GM08714 (cell line): ENCODE measurements at regions not wholly inside any gene's neighbourhood (a gene's known extent, or its start where the extent isn't known, plus 50 kb on each side); places are given as distances from the start of the nearest gene placed in this dataset.

ENCODE experiments used
- H3K4me3 ChIP-seq: fragments of 200-500 bp; sonication (Bioruptor generic); 2 replicates; pipeline ENCODE4 v1.5.1; 2014; ENCODE audit warnings: mild to moderate bottlenecking, low read length, inconsistent platforms
- ZNF274 ChIP-seq: IDR thresholded peaks from 2 replicates; pipeline ENCODE4 v1.6.1; 2012; ENCODE audit warnings: mild to moderate bottlenecking, low read depth, low read length

DNA sequence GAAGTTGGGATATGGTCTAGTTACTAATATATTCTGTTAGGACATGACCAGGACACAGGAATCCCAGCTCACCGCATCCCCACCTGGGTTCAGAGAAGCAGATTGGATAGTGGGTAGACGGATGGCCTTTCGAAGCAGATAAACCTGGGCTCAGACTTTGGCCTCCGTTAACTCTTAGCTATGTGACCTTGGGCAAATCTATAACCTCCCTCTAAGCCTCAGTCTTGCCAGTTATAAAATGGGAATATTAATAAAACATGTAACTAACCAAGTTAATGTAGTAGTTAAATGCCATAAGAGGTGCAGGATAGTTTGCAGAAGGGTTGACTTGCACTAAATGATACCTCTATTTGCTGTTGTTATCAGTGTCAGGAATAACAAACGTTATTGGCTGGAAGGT, 127.6 kb upstream of the JCAD start:
- peak overlapping the region; percentile 22; the same call in 1 of the 2 replicates for H3K4me3 ChIP-seq
- TF ChIP-seq ZNF274 = no peak

DNA sequence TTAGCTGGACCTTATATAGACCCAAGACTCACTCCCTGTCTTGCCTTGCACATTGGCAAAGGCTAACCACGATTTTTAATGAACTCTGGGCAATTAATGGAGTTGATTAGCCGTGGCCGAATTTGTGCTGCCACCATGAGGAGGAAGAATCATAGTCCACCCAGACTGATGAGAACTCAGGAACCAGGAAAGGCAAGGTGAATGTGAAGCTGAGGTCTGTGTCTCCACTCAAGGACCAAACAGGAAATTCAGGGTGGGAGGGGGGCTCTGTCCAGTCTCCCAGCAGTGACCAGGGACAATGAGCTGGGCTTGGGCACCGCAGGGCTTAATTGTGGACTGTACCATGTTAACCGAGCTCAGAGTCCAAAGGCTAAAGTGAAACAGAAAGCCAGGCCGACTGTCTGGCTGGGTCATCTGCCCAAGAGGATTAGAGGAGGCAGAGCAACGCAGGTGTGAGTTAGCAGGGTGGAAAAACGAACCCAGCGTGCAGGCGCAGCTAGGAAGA, 127.0 kb upstream of the JCAD start:
- TF ChIP-seq ZNF274 = no peak
- peak overlapping the region; percentile 22; the same call in 1 of the 2 replicates for H3K4me3 ChIP-seq

- H3K4me3 ChIP-seq = no peak overlapping the region
- no peak for TF ChIP-seq ZNF274
Measured at GRCh38 chr10:30185916-30186315, 126.5 kb upstream of the JCAD start.

DNA sequence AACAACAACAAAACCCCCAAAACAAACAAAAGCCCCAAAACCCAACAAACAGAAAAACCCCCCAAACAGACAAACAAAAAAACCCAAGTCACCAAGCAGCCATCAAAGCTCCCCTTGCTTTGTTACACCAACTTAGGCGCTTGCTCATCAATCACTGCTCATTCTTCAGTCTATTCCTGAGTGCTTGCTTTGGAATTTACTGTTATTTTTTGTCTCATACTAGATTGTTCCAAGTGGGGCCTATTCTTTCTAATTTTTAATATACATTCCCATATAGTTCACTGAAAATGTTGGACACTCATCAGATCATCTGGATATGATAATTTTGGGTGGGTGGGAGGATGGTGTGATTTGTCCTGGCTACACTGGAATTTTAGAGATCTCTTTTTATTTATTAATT, 126.0 kb upstream of the JCAD start:
- H3K4me3 ChIP-seq = no peak overlapping the region
- TF ChIP-seq ZNF274 = no peak

- no peak for TF ChIP-seq ZNF274
- no peak overlapping the region for H3K4me3 ChIP-seq
Measured at GRCh38 chr10:30184397-30185033, 125.1 kb upstream of the JCAD start.

DNA sequence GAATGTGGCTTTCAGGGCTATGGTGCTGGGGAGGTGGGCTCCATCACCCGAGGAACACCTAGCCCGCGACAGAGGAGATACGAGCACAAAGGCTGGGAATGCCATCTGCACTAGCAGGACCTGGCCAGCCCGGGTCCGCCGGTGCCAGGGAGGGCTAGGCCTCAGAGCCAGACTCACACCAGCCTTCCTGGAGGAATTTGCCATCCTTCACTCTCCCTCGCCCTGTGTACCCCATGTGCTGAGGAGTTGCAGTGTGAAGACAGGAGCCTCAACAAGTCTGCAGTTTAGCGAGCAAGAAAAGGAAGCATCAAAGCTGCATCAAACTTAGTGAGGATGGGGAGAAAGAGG, 123.6 kb upstream of the JCAD start:
- H3K4me3 ChIP-seq = no peak overlapping the region
- TF ChIP-seq ZNF274 = no peak

- no peak for TF ChIP-seq ZNF274
- no peak overlapping the region for H3K4me3 ChIP-seq
Measured at GRCh38 chr10:30182191-30183054, 123.0 kb upstream of the JCAD start.

DNA sequence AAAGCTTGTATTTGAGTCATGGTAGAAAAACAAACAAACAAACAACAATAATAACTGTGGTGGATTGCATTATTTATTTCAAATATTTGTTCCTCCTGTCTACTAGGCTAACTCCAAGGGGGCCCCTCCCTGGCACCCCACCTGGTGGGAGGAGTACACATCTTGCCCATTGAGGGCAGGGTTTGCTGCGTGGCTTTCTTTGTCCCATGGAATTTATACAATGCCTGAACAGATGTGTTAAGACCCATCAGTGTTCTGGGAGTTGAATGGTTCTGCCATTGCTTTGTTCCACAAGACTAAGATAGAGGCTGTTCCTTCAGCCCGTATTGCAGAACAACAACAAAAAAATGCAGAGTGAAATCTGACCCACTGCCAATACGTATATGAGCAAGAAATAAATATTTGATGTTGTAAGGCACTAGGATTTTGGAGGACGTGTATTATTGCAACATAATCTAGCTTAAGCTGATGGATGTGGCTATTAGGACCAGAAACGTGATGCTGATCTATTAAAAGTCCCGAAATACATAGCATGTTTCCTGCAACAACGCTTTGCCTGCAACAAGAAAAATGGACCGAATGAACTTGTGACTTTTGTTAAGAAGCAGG, 119.1 kb upstream of the JCAD start:
- no peak overlapping the region for H3K4me3 ChIP-seq
- no peak for TF ChIP-seq ZNF274

- TF ChIP-seq ZNF274 = no peak
- H3K4me3 ChIP-seq = no peak overlapping the region
Measured at GRCh38 chr10:30176776-30177533, 117.6 kb upstream of the JCAD start.

GRCh38 chr10:30176182-30176581, 116.8 kb upstream of the JCAD start:
- TF ChIP-seq ZNF274 = no peak
- H3K4me3 ChIP-seq = no peak overlapping the region

DNA sequence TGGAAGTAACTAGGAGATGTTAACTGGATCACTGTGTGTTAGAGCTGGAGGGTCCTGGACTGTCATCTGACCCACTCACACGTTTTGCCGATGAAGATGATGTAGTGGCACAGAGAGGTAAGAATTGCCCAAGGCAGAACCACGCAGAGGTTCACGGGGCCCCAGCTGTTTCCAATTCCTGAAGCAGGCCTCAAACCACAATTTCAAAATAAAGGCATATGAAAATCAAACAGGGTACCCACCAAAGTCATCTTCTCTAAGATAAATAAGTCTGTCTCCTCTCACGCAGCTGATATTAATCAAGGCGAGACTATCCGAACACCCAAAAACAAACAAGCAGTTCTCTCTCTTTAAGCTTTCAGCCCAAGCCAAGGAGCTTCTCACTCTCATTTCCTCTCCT, 113.3 kb upstream of the JCAD start:
- no peak overlapping the region for H3K4me3 ChIP-seq
- TF ChIP-seq ZNF274 = no peak

- no peak for TF ChIP-seq ZNF274
- H3K4me3 ChIP-seq = no peak overlapping the region
Measured at GRCh38 chr10:30172091-30172490, 112.7 kb upstream of the JCAD start.

DNA sequence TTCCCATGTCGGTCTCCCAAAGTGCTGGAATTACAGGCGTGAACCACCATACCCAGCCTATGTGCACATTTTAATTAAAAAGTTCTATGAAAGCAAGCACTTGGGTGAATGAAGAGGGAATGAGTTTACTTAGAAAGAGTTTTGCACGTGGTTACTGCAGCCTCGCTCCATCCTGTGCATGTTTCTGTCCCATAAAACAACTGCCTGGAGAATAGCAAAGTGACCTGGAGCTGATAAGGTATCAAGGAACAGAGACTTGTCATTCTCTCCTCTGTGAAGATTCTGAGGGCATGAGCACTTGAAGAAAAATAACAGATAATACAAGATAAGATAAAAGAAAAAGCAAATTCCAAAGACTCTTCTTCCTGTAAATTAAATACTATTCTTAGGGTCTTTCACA, 112.2 kb upstream of the JCAD start:
- TF ChIP-seq ZNF274 = no peak
- H3K4me3 ChIP-seq = no peak overlapping the region

DNA sequence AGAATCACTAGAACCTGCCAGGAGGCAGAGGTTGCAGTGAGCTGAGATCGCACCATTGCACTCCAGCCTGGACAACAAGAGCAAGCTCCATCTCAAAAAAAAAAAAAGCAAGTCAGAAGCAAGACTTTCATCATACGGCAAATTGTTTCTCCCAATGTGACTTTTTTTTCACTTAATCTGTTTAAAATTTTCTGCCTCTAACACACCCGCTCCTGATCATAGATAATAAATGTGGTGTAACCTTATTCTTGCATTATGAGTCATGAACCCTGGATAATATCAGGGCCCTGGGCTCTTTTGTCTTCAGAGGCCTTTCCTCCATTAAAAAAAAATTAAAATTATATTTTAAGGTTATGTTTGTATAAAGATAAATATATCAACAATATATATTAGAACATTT, 111.4 kb upstream of the JCAD start:
- TF ChIP-seq ZNF274 = no peak
- no peak overlapping the region for H3K4me3 ChIP-seq

GRCh38 chr10:30170146-30170545, 110.8 kb upstream of the JCAD start:
- no peak overlapping the region for H3K4me3 ChIP-seq
- TF ChIP-seq ZNF274 = no peak
